Heart right ventricle (tissue), 16 donors: ENCODE measurements at regions not wholly inside any gene's neighbourhood (a gene's known extent, or its start where the extent isn't known, plus 50 kb on each side); places are given as distances from the start of the nearest gene placed in this dataset.

ENCODE experiments used
- ATAC-seq, 8 donors: fragments of 200-7000 bp; cut with Tn5 transposase; one replicate each; pipeline ENCODE4 v1.9.1; 2020; ENCODE audit warnings: mild to moderate bottlenecking in 8 of 8, moderate library complexity in 8 of 8, moderate number of reproducible peaks in 1 of 8
- DNase-seq, 2 donors: peaks; one replicate each; pipeline ENCODE4 v3.0.0-alpha.2; 2020
- H3K27ac ChIP-seq, 10 donors: fragments of 200-600 bp; sonication (generic) in 2 of 10; one replicate each; pipeline versions ENCODE4 v1.5.0 to v1.8.0; 2020 to 2022; ENCODE audit warnings: mild to moderate bottlenecking in 3 of 10
- H3K27me3 ChIP-seq, 7 donors: fragments of 200-600 bp; one replicate each; pipeline ENCODE4 v1.8.0; 2021 to 2022; ENCODE audit warnings: mild to moderate bottlenecking in 2 of 7
- H3K36me3 ChIP-seq, 9 donors: fragments of 200-600 bp; sonication (generic) in 1 of 9; one replicate each; pipeline versions ENCODE4 v1.5.0 to v1.8.0; 2020 to 2022; ENCODE audit warnings: mild to moderate bottlenecking in 2 of 9
- H3K4me1 ChIP-seq, 9 donors: fragments of 200-600 bp; sonication (generic) in 1 of 9; one replicate each; pipeline versions ENCODE4 v1.5.0 to v1.8.0; 2020 to 2022; ENCODE audit warnings: mild to moderate bottlenecking in 4 of 9
- H3K4me3 ChIP-seq, 10 donors: fragments of 200-600 bp; sonication (generic) in 2 of 10; one replicate each; pipeline versions ENCODE4 v1.5.0 to v1.8.0; 2020 to 2022; ENCODE audit warnings: mild to moderate bottlenecking in 7 of 10, moderate library complexity in 2 of 10
- H3K9me3 ChIP-seq, 11 donors: fragments of 200-600 bp in 10 of 11; sonication (generic) in 2 of 11; one replicate each; pipeline versions ENCODE4 v1.5.0 to v1.8.0; 2013 to 2022; ENCODE audit warnings: mild to moderate bottlenecking in 2 of 11, control low read depth in 1 of 11, moderate library complexity in 1 of 11
- CTCF ChIP-seq, 9 donors: fragments of 200-600 bp; sonication (generic) in 2 of 9; IDR thresholded peaks; one replicate each; pipeline versions ENCODE4 v1.5.0 to v1.8.0; 2021 to 2022; ENCODE audit warnings: antibody characterized with exemption in 9 of 9, mild to moderate bottlenecking in 5 of 9, moderate library complexity in 1 of 9
- WGBS, 2 donors: extraction: QIAGEN DNeasy Blood & Tissue Kit; methylation state at CpG; one replicate each; pipeline ENCODE4 v1.1.7; 2013; ENCODE audit warnings: inconsistent platforms in 1 of 2; 5-methylcytosine and 5-hydroxymethylcytosine counted together
- intact Hi-C, 10 donors: fragments of 100-400 bp; cut with DNase I; formaldehyde crosslinking; loops; one replicate each; pipeline versions ENCODE4 v1.11.1 to v1.14.2; 2022
- donor health status: Arrhythmogenic right ventricular cardiomyopathy.
- donor health status: ischemic (EF 13 %, LVEDD 7.1; RV severe dilation, severe dysfunction).
- donor health status: healthy with polysubstance abuse.
- donor health status: DM: no; HTN: yes; CAD: no.
- donor health status: DM: no; HTN: no; CAD: no.
- donor health status: ischemic (EF 25% LVEDD 6.9; RV normal size, moderate dysfunction).
- donor health status: ischemic (EF 25% LVEDD 5.7; RV mildly dilated, moderate dysfunction).
- donor health status: healthy.
- donor health status: DM: yes; HTN: yes; CAD: no.
- donor health status: Ischemic cardiomyopathy.
- donor health status: ischemic (EF 35%, LVEDD 5.7; RV mildly dilated, moderate dysfunction).
- donor health status: nonischemic (EF 11% LVEDD 7.7; RV severe dilation, severe dysfunction).
- donor health status: DM: yes; HTN: yes; CAD: no.
- donor health status: PGD.
- donor health status: ischemic (EF 29% LVEDD 5.4; RV normal size, mild dysfunction).
- donor health status: nonischemic (EF 23%, LVEDD 6.1; RV moderate dilation, normal function).

DNA sequence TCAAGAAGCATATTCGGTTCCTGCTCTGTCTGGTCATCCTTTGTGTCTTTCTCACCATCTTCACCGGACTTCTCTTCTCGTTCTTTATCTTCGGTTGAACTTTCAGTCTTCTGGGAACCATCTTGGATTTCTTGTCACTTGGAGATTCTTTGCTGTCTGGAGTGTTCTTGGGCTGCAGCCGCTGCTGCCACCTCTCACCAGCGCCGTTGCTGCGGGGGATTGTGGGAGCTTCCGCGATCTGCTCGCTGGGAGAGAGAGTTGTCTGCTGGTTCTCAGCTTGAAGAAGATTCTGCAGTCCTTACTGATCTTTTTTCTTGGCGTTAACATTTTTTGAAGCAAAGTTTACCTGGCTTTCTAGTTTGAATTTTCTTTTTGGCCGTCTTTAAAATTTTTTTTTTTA lies 1165.2 kb upstream of the PRMT6 start:
- Histone ChIP-seq H3K27me3 (no peaks in the 10 kb centered on the region), H3K9me3 (peaks cover 0 to 18% (median 0%) of the 10 kb centered on the region in 11 donors), H3K4me1 (no peaks in the 10 kb centered on the region), H3K36me3 (no peaks in the 10 kb centered on the region), H3K27ac (no peak overlapping the region), H3K4me3 (no peak overlapping the region)
- no peak for TF ChIP-seq CTCF (IDR thresholded peaks at IDR 0.05)
- WGBS, 2 donors = 81 to 85% methylated on average over 13 of the region's 13 CpGs
- ATAC-seq = no peak
- intact Hi-C loops = no loop called here
- no peak for DNase-seq

GRCh38 chr1:105894006-105894405 lies 1162.5 kb upstream of the PRMT6 start:
- Histone ChIP-seq H3K36me3 (no peaks in the 10 kb centered on the region), H3K9me3 (peaks cover 0 to 28% (median 5%) of the 10 kb centered on the region in 11 donors), H3K4me3 (no peak overlapping the region), H3K27me3 (no peaks in the 10 kb centered on the region), H3K4me1 (no peaks in the 10 kb centered on the region), H3K27ac (no peak overlapping the region)
- TF ChIP-seq CTCF (IDR thresholded peaks at IDR 0.05) = no peak
- intact Hi-C loops = no loop called here
- DNase-seq = no peak
- 61 to 76% methylated on average over 1 of the region's 1 CpG for whole genome bisulfite sequencing, 2 donors
- no peak for ATAC-seq

GRCh38 chr1:105909811-105910210 lies 1146.7 kb upstream of the PRMT6 start:
- H3K27ac ChIP-seq = no peak overlapping the region
- ATAC-seq = no peak
- no peaks in the 10 kb centered on the region for H3K36me3 ChIP-seq
- WGBS, 2 donors = 44 to 49% methylated on average over 2 of the region's 2 CpGs
- H3K4me3 ChIP-seq = no peak overlapping the region
- H3K9me3 ChIP-seq = peaks cover 0 to 22% (median 0%) of the 10 kb centered on the region in 11 donors
- intact Hi-C loops = no loop called here
- no peak for TF ChIP-seq CTCF (IDR thresholded peaks at IDR 0.05)
- DNase-seq = no peak
- no peaks in the 10 kb centered on the region for H3K4me1 ChIP-seq
- no peaks in the 10 kb centered on the region for H3K27me3 ChIP-seq

DNA sequence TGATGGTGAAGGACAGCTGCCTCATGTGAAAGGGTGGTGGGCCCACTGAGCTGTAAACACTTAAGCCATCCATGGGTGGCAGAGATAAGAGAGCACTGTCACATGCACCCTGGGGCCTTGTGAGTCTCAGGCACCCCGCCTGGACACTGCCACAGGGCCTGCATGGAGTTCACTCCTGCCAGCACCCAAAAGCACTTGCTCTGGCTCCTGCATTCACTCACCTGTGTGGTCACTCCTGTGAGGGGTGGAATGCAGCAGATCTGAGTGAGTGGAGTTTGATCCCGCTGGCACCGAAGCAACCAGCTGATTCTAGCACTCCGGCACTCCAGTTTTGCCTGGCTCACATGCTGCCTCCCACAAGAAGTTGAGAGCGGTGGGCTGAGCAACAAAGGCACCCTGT lies 1142.1 kb upstream of the PRMT6 start:
- DNase-seq = no peak
- no peak overlapping the region for H3K4me3 ChIP-seq
- H3K9me3 ChIP-seq = peaks cover 0 to 17% (median 0%) of the 10 kb centered on the region in 11 donors
- intact Hi-C loops = no loop called here
- 83 to 84% methylated on average over 5 of the region's 5 CpGs for WGBS, 2 donors
- no peak overlapping the region for H3K27ac ChIP-seq
- ATAC-seq = no peak
- H3K27me3 ChIP-seq = no peaks in the 10 kb centered on the region
- no peak for TF ChIP-seq CTCF (IDR thresholded peaks at IDR 0.05)
- no peaks in the 10 kb centered on the region for H3K36me3 ChIP-seq
- H3K4me1 ChIP-seq = no peaks in the 10 kb centered on the region

GRCh38 chr1:105934806-105935205 lies 1121.7 kb upstream of the PRMT6 start:
- intact Hi-C loops = no loop called here
- H3K4me3 ChIP-seq = no peak overlapping the region
- no peak for TF ChIP-seq CTCF (IDR thresholded peaks at IDR 0.05)
- ATAC-seq (no peak), DNase-seq (no peak)
- no peak overlapping the region for H3K27ac ChIP-seq
- H3K36me3 ChIP-seq = no peaks in the 10 kb centered on the region
- WGBS, 2 donors = 13 to 27% methylated on average over 1 of the region's 1 CpG
- H3K4me1 ChIP-seq = no peaks in the 10 kb centered on the region
- H3K27me3 ChIP-seq = no peaks in the 10 kb centered on the region
- H3K9me3 ChIP-seq = peaks cover 0 to 20% (median 0%) of the 10 kb centered on the region in 11 donors
